ENCODE measurements at regions not wholly inside any gene's neighbourhood (a gene's known extent, or its start where the extent isn't known, plus 50 kb on each side); places are given as distances from the start of the nearest gene placed in this dataset.

GRCh38 chr20:56940466-56940865 is 311.4 kb downstream of the TFAP2C start:
- no peak for TF ChIP-seq SP1 (IDR thresholded peaks at IDR 0.05)
- no peak for TF ChIP-seq SUZ12 (IDR thresholded peaks at IDR 0.05)

All from HEK293T (cell line).